Osteocyte (in vitro differentiated cells): ENCODE measurements at regions not wholly inside any gene's neighbourhood (a gene's known extent, or its start where the extent isn't known, plus 50 kb on each side); places are given as distances from the start of the nearest gene placed in this dataset.

Experiments used
- DNase-seq: peaks from one replicate; pipeline ENCODE4 v3.0.0; 2021; ENCODE audit warnings: mixed read lengths; ENCODE audit not compliant: unreplicated experiment; ENCODE audit errors: extremely low spot score
- H3K27ac Mint-ChIP-seq: one replicate; pipeline ENCODE4 v1.8.0; 2021; ENCODE audit warnings: mild to moderate bottlenecking, mixed read lengths; ENCODE audit not compliant: unreplicated experiment
- H3K27me3 Mint-ChIP-seq: one replicate; pipeline ENCODE4 v1.8.0; 2021; ENCODE audit warnings: mixed read lengths; ENCODE audit not compliant: unreplicated experiment
- H3K36me3 Mint-ChIP-seq: one replicate; pipeline ENCODE4 v1.8.0; 2021; ENCODE audit warnings: mixed read lengths; ENCODE audit not compliant: unreplicated experiment
- H3K4me1 Mint-ChIP-seq: one replicate; pipeline ENCODE4 v1.8.0; 2021; ENCODE audit warnings: mixed read lengths; ENCODE audit not compliant: unreplicated experiment
- H3K4me3 Mint-ChIP-seq: one replicate; pipeline ENCODE4 v1.8.0; 2021; ENCODE audit warnings: mild to moderate bottlenecking, moderate library complexity, mixed read lengths; ENCODE audit not compliant: unreplicated experiment
- H3K9me3 Mint-ChIP-seq: one replicate; pipeline ENCODE4 v1.8.0; 2021; ENCODE audit warnings: mixed read lengths; ENCODE audit not compliant: unreplicated experiment
- TF ChIP-seq, protein P1 (sequence below): fragments of 200-600 bp; sonication (generic); IDR thresholded peaks from 2 replicates; pipeline ENCODE4 v1.5.0; 2021; ENCODE audit warnings: antibody characterized with exemption, mild to moderate bottlenecking, moderate library complexity

DNA sequence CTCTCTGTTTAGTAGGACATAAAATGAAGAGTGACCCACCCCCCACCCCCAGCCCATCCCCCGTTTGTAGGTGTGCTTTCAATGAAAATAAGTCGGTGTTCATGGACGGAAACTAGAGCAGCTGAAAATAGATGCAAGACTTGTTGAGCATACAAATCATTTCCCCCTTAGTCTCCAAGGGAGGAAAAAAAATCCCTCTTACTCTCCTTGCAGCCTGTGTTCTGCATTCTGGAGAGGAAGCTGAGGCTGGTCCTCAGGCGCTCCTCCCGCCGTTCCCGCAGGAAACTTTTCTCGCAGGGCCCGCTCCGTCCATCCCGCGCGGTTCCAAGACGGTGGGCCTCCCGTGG, 259.0 kb upstream of the E2F7 start:
- no peaks in the 10 kb centered on the region for H3K9me3 Mint-ChIP-seq
- H3K27me3 Mint-ChIP-seq: peaks cover 52% of the 10 kb centered on the region
- peaks cover 12% of the 10 kb centered on the region for H3K4me1 Mint-ChIP-seq
- no peak for DNase-seq
- peak overlapping the region; percentile 73 for H3K4me3 Mint-ChIP-seq
- no peaks in the 10 kb centered on the region for H3K36me3 Mint-ChIP-seq
- TF ChIP-seq, protein P1, sequence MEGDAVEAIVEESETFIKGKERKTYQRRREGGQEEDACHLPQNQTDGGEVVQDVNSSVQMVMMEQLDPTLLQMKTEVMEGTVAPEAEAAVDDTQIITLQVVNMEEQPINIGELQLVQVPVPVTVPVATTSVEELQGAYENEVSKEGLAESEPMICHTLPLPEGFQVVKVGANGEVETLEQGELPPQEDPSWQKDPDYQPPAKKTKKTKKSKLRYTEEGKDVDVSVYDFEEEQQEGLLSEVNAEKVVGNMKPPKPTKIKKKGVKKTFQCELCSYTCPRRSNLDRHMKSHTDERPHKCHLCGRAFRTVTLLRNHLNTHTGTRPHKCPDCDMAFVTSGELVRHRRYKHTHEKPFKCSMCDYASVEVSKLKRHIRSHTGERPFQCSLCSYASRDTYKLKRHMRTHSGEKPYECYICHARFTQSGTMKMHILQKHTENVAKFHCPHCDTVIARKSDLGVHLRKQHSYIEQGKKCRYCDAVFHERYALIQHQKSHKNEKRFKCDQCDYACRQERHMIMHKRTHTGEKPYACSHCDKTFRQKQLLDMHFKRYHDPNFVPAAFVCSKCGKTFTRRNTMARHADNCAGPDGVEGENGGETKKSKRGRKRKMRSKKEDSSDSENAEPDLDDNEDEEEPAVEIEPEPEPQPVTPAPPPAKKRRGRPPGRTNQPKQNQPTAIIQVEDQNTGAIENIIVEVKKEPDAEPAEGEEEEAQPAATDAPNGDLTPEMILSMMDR: no peak
- H3K27ac Mint-ChIP-seq: no peak overlapping the region

DNA sequence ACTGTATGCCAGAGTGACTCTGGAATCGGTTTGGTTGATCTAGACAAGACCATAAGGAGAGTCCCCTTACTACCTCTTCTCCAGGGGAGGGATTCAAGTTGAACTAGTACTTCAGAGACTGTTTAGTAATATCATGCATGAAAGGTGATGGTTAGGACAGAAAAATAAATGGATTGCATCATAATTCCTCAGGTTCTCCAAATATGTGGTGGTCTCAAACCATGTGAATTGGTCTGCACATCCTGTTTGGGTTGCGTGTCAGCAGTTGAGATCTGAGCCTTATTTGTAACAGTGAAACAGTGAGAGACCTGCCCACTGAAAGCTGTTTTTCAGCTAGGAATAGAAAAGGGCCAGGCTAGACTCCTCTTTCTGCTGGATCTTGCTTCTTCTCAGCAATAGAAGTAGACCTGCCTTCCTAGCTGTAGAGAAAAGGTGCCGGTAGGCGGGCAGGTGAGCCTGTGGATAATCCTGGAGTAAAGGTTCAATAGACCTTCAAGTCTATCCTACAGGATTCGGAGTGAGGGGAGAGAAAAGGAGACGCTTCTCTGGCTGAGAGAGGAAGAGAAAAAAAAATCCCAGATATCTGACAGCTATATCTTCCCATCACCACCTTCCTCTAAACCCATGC, 258.5 kb upstream of the E2F7 start:
- TF ChIP-seq, protein P1: no peak
- H3K27me3 Mint-ChIP-seq: peaks cover 51% of the 10 kb centered on the region
- peaks cover 12% of the 10 kb centered on the region for H3K4me1 Mint-ChIP-seq
- no peaks in the 10 kb centered on the region for H3K36me3 Mint-ChIP-seq
- no peaks in the 10 kb centered on the region for H3K9me3 Mint-ChIP-seq
- no peak for DNase-seq
- H3K27ac Mint-ChIP-seq: no peak overlapping the region
- H3K4me3 Mint-ChIP-seq: peak overlapping the region; percentile 73

DNA sequence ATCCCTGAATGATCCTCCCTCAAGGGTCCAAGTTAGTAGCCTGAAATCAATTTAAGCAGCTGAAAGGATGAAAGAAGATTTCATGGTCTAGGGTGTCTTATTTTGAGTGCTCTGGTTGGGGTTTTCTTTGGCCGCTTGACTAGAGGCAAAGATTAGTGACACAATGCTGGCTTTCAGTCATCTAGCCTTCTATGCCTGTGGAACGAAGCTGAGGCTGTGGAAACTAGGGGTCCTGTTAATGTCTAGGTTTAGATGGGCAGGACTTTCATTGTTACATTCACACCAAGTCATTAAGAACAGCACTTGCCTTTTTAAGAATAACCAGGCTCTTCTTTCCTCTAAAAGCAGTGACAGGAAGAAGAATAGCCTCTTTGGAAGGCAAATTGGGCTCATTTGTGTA, 253.8 kb upstream of the E2F7 start:
- TF ChIP-seq, protein P1: no peak
- no peaks in the 10 kb centered on the region for H3K4me1 Mint-ChIP-seq
- peaks cover 28% of the 10 kb centered on the region for H3K27me3 Mint-ChIP-seq

DNA sequence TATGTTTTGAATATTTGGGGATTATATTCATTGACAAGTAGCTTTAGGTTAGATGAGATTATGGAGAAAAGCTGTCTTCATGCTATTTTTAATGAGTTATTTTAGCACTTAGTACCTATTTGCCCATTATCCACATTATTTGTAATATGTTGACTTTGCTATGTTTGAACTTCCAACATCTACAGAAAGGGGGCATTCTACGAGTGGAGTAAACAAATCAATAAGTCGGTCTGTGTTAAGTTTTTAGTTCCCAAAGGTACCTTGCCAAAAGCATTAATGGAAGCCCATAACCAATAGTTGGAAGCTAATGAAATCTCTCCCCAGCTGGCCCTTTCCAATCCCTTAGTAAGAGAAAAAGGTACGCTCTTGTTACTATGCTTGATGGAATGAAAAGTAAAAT, 250.0 kb upstream of the E2F7 start:
- Mint-ChIP-seq H3K9me3 (no peaks in the 10 kb centered on the region), H3K36me3 (no peaks in the 10 kb centered on the region), H3K4me1 (no peaks in the 10 kb centered on the region), H3K27ac (no peak overlapping the region), H3K4me3 (no peak overlapping the region), H3K27me3 (peaks cover 27% of the 10 kb centered on the region)
- TF ChIP-seq, protein P1: no peak
- DNase-seq: no peak

More for the DNA sequence above, 253.8 kb upstream of the E2F7 start:
- Mint-ChIP-seq H3K4me3 (no peak overlapping the region), H3K9me3 (no peaks in the 10 kb centered on the region), H3K27ac (no peak overlapping the region), H3K36me3 (no peaks in the 10 kb centered on the region)
- DNase-seq: no peak

DNA sequence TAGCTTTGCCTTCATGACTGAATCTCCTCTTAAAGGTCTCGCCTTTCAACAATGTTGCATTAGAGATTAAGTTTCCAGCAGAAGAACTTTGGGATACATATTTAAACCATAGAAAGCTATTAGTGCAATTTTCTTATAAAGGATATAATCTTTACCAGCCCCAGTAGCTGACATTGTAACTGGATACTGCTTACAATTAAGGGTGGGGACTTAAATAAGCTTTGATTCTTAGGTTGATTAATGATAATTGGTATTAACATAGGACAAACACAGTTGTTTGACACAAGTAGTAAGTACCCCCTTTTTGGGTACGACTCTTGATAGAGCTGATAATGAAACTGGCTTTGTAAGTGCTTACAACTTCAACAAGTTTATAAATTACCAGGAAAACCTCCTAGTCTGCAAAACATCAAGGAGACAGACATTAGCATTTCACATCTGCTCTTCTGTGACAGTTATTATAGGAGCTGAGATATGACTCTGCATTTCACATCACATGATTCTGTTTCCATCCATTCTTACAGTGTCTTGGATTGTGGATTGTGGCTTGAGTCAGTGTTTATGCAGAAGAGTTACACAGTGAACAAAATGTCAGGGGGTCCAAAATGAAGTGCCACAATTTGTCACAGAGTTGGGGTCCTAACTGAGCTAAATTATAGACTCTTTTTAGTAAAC, 249.1 kb upstream of the E2F7 start:
- H3K27me3 Mint-ChIP-seq: peaks cover 27% of the 10 kb centered on the region
- TF ChIP-seq, protein P1: no peak
- no peaks in the 10 kb centered on the region for H3K4me1 Mint-ChIP-seq
- DNase-seq: no peak
- H3K9me3 Mint-ChIP-seq: no peaks in the 10 kb centered on the region
- H3K36me3 Mint-ChIP-seq: no peaks in the 10 kb centered on the region
- H3K27ac Mint-ChIP-seq: no peak overlapping the region
- no peak overlapping the region for H3K4me3 Mint-ChIP-seq
